ENCODE measurements at regions not wholly inside any gene's neighbourhood (a gene's known extent, or its start where the extent isn't known, plus 50 kb on each side); places are given as distances from the start of the nearest gene placed in this dataset.

- POLR2A ChIA-PET, result no interaction called here
- CTCF ChIA-PET, result no interaction called here
Measured at GRCh38 chr2:217062768-217063167, 202.9 kb upstream of the TNP1 start.

GRCh38 chr2:217061916-217062505 lies 202.1 kb upstream of the TNP1 start:
- ChIA-PET POLR2A (no interaction called here), CTCF (no interaction called here)
- DNase-seq (ENCODE audit: extremely low spot score), result no peak
- TF ChIP-seq FOXM1 (IDR thresholded peaks at IDR 0.05; ENCODE audit: borderline replicate concordance) (no peak), ARNT (IDR thresholded peaks at IDR 0.05) (no peak), ZNF384 (IDR thresholded peaks at IDR 0.05) (no peak), FOXA1 (IDR thresholded peaks at IDR 0.05) (no peak), L3MBTL2 (conservative IDR thresholded peaks at IDR 0.05) (no peak), TARDBP (IDR thresholded peaks at IDR 0.05) (no peak), PKNOX1 (IDR thresholded peaks at IDR 0.05) (no peak), SUZ12 (IDR thresholded peaks at IDR 0.05) (no peak), FOXK2 (IDR thresholded peaks at IDR 0.05) (no peak), LEF1 (IDR thresholded peaks at IDR 0.05; ENCODE audit: borderline replicate concordance) (no peak), SP1 (IDR thresholded peaks at IDR 0.05) (no peak)

More at GRCh38 chr2:217062768-217063167, 202.9 kb upstream of the TNP1 start:
- no peak for TF ChIP-seq LEF1 (IDR thresholded peaks at IDR 0.05; ENCODE audit: borderline replicate concordance)
- no peak for TF ChIP-seq FOXM1 (IDR thresholded peaks at IDR 0.05; ENCODE audit: borderline replicate concordance)
- no peak for TF ChIP-seq L3MBTL2 (conservative IDR thresholded peaks at IDR 0.05)
- no peak for TF ChIP-seq HDGF (IDR thresholded peaks at IDR 0.05; ENCODE audit: borderline replicate concordance)
- TF ChIP-seq ELF4 (IDR thresholded peaks at IDR 0.05), result no peak
- no peak for TF ChIP-seq TARDBP (IDR thresholded peaks at IDR 0.05)
- no peak for TF ChIP-seq SP1 (IDR thresholded peaks at IDR 0.05)
- TF ChIP-seq CTBP1 (IDR thresholded peaks at IDR 0.05; ENCODE audit: borderline replicate concordance), result no peak
- no peak for TF ChIP-seq FOXA1 (IDR thresholded peaks at IDR 0.05)
- TF ChIP-seq FOXK2 (IDR thresholded peaks at IDR 0.05), result no peak
- no peak for DNase-seq (ENCODE audit: extremely low spot score)

GRCh38 chr2:217060951-217061547 lies 201.2 kb upstream of the TNP1 start:
- ChIA-PET POLR2A (no interaction called here), CTCF (no interaction called here)
- TF ChIP-seq SUZ12 (IDR thresholded peaks at IDR 0.05) (no peak), HDGF (IDR thresholded peaks at IDR 0.05; ENCODE audit: borderline replicate concordance) (no peak), BHLHE40 (IDR thresholded peaks at IDR 0.05; ENCODE audit: borderline replicate concordance) (no peak), PKNOX1 (IDR thresholded peaks at IDR 0.05) (no peak), FOXK2 (IDR thresholded peaks at IDR 0.05) (no peak), NFRKB (IDR thresholded peaks at IDR 0.05) (no peak), L3MBTL2 (conservative IDR thresholded peaks at IDR 0.05) (no peak), ZNF384 (IDR thresholded peaks at IDR 0.05) (no peak), LEF1 (IDR thresholded peaks at IDR 0.05; ENCODE audit: borderline replicate concordance) (no peak), ARNT (IDR thresholded peaks at IDR 0.05) (no peak), TARDBP (IDR thresholded peaks at IDR 0.05) (no peak), FOXM1 (IDR thresholded peaks at IDR 0.05; ENCODE audit: borderline replicate concordance) (no peak), SP1 (IDR thresholded peaks at IDR 0.05) (no peak), FOXA1 (IDR thresholded peaks at IDR 0.05) (no peak), CTBP1 (IDR thresholded peaks at IDR 0.05; ENCODE audit: borderline replicate concordance) (no peak), ELF4 (IDR thresholded peaks at IDR 0.05) (no peak)
- DNase-seq (ENCODE audit: extremely low spot score), result no peak

GRCh38 chr2:217060516-217060915 lies 200.7 kb upstream of the TNP1 start:
- POLR2A ChIA-PET, result no interaction called here
- no peak for TF ChIP-seq FOXM1 (IDR thresholded peaks at IDR 0.05; ENCODE audit: borderline replicate concordance)
- no peak for TF ChIP-seq SP1 (IDR thresholded peaks at IDR 0.05)
- no peak for TF ChIP-seq LEF1 (IDR thresholded peaks at IDR 0.05; ENCODE audit: borderline replicate concordance)
- DNase-seq (ENCODE audit: extremely low spot score), result no peak
- CTCF ChIA-PET, result no interaction called here

- CTCF ChIA-PET, result no interaction called here
- POLR2A ChIA-PET, result no interaction called here
- TF ChIP-seq FOXK2 (IDR thresholded peaks at IDR 0.05), result no peak
- no peak for TF ChIP-seq ZNF384 (IDR thresholded peaks at IDR 0.05)
- no peak for TF ChIP-seq ELF4 (IDR thresholded peaks at IDR 0.05)
- TF ChIP-seq L3MBTL2 (conservative IDR thresholded peaks at IDR 0.05), result no peak
- no peak for TF ChIP-seq BHLHE40 (IDR thresholded peaks at IDR 0.05; ENCODE audit: borderline replicate concordance)
- TF ChIP-seq PKNOX1 (IDR thresholded peaks at IDR 0.05), result no peak
- TF ChIP-seq CTBP1 (IDR thresholded peaks at IDR 0.05; ENCODE audit: borderline replicate concordance), result no peak
- TF ChIP-seq SP1 (IDR thresholded peaks at IDR 0.05), result no peak
- TF ChIP-seq FOXA1 (IDR thresholded peaks at IDR 0.05), result no peak
- no peak for TF ChIP-seq TARDBP (IDR thresholded peaks at IDR 0.05)
- no peak for TF ChIP-seq ARNT (IDR thresholded peaks at IDR 0.05)
- no peak for TF ChIP-seq FOXM1 (IDR thresholded peaks at IDR 0.05; ENCODE audit: borderline replicate concordance)
- no peak for TF ChIP-seq SUZ12 (IDR thresholded peaks at IDR 0.05)
- TF ChIP-seq LEF1 (IDR thresholded peaks at IDR 0.05; ENCODE audit: borderline replicate concordance), result no peak
- no peak for TF ChIP-seq NFRKB (IDR thresholded peaks at IDR 0.05)
- no peak for TF ChIP-seq HDGF (IDR thresholded peaks at IDR 0.05; ENCODE audit: borderline replicate concordance)
- DNase-seq (ENCODE audit: extremely low spot score), result no peak
Measured at GRCh38 chr2:217058791-217059755, 199.2 kb upstream of the TNP1 start.

Measured in HEK293T (cell line).